ENCODE measurements at regions not wholly inside any gene's neighbourhood (a gene's known extent, or its start where the extent isn't known, plus 50 kb on each side); places are given as distances from the start of the nearest gene placed in this dataset.

- no peak for DNase-seq (ENCODE audit: low read depth)
Observed at GRCh38 chr3:5618170-5618569, 430.7 kb downstream of the EDEM1 start.

- no peak for DNase-seq (ENCODE audit: low read depth)
Observed at GRCh38 chr3:5630406-5630805, 442.9 kb downstream of the EDEM1 start.

GRCh38 chr3:5633960-5634359 lies 446.5 kb downstream of the EDEM1 start:
- DNase-seq (ENCODE audit: low read depth), result no peak

- DNase-seq (ENCODE audit: low read depth), result no peak
Observed at GRCh38 chr3:5634411-5634810, 446.9 kb downstream of the EDEM1 start.

GRCh38 chr3:5635746-5636145 lies 448.2 kb downstream of the EDEM1 start:
- no peak for DNase-seq (ENCODE audit: low read depth)

GRCh38 chr3:5638550-5638949 lies 451.0 kb downstream of the EDEM1 start:
- no peak for DNase-seq (ENCODE audit: low read depth)

GRCh38 chr3:5644773-5645670 lies 457.5 kb downstream of the EDEM1 start:
- DNase-seq (ENCODE audit: low read depth), result no peak

- DNase-seq (ENCODE audit: low read depth), result no peak
Observed at GRCh38 chr3:5645692-5646410, 458.3 kb downstream of the EDEM1 start.

- no peak for DNase-seq (ENCODE audit: low read depth)
Observed at GRCh38 chr3:5650303-5650702, 462.8 kb downstream of the EDEM1 start.

GRCh38 chr3:5651351-5651750 lies 463.8 kb downstream of the EDEM1 start:
- no peak for DNase-seq (ENCODE audit: low read depth)

GRCh38 chr3:5653426-5654143 lies 466.1 kb downstream of the EDEM1 start:
- DNase-seq (ENCODE audit: low read depth), result no peak

GRCh38 chr3:5657106-5657505 lies 469.6 kb downstream of the EDEM1 start:
- no peak for DNase-seq (ENCODE audit: low read depth)

GRCh38 chr3:5663601-5664000 lies 476.1 kb downstream of the EDEM1 start:
- no peak for DNase-seq (ENCODE audit: low read depth)

- no peak for DNase-seq (ENCODE audit: low read depth)
Observed at GRCh38 chr3:5666455-5666854, 478.9 kb downstream of the EDEM1 start.

- no peak for DNase-seq (ENCODE audit: low read depth)
Observed at GRCh38 chr3:5673521-5673920, 486.0 kb downstream of the EDEM1 start.

- DNase-seq (ENCODE audit: low read depth), result no peak
Observed at GRCh38 chr3:5675319-5675718, 487.8 kb downstream of the EDEM1 start.

GRCh38 chr3:5677555-5677954 lies 490.0 kb downstream of the EDEM1 start:
- no peak for DNase-seq (ENCODE audit: low read depth)

- DNase-seq (ENCODE audit: low read depth), result no peak
Observed at GRCh38 chr3:5678248-5678647, 490.7 kb downstream of the EDEM1 start.

GRCh38 chr3:5678844-5679243 lies 491.3 kb downstream of the EDEM1 start:
- no peak for DNase-seq (ENCODE audit: low read depth)

- DNase-seq (ENCODE audit: low read depth), result no peak
Observed at GRCh38 chr3:5687230-5687629, 499.7 kb downstream of the EDEM1 start.

- DNase-seq (ENCODE audit: low read depth), result no peak
Observed at GRCh38 chr3:5690490-5690889, 503.0 kb downstream of the EDEM1 start.

- no peak for DNase-seq (ENCODE audit: low read depth)
Observed at GRCh38 chr3:5690904-5691532, 503.5 kb downstream of the EDEM1 start.
